GM13977 (cell line): ENCODE measurements at regions not wholly inside any gene's neighbourhood (a gene's known extent, or its start where the extent isn't known, plus 50 kb on each side); places are given as distances from the start of the nearest gene placed in this dataset.

Experiments used
- DNase-seq: peaks from one replicate; pipeline ENCODE4 v3.0.0; 2012; ENCODE audit warnings: low spot score
- in situ Hi-C: fragments of 300-500 bp; cut with MboI; formaldehyde crosslinking; loops from one replicate; pipeline ENCODE4 v1.12.0; 2022; ENCODE audit warnings: low sequenced_read_pairs, low pct_unique_long_range_greater_than_20kb, mixed read lengths, inconsistent platforms; ENCODE audit not compliant: unreplicated experiment
- TF ChIP-seq, protein P1 (sequence below): IDR thresholded peaks from 2 replicates; pipeline ENCODE4 v1.5.1; 2012; ENCODE audit warnings: mild to moderate bottlenecking, control low read depth; ENCODE audit not compliant: insufficient read depth; ENCODE audit errors: extremely low read depth, missing control alignments

DNA sequence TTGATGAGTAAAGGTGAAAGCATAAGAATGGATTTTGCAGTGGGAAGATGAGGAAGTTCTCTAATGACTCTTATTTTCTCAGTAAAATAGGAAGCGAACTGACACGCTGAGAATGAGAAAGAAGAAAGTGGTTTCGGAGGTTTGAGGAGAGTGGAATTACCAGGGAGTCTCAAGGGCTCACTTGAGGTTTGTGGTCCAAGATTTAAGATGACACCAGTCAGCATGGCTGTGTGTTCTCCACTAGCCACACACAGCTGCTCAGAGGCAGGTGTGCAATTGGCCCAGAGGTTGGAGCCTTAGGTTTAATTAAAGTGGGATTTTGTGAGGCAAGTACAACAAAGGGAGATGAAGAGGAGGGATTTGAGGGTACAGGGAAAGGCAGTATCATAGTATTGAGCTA lies 99.6 kb upstream of the NBEA start:
- TF ChIP-seq, protein P1, sequence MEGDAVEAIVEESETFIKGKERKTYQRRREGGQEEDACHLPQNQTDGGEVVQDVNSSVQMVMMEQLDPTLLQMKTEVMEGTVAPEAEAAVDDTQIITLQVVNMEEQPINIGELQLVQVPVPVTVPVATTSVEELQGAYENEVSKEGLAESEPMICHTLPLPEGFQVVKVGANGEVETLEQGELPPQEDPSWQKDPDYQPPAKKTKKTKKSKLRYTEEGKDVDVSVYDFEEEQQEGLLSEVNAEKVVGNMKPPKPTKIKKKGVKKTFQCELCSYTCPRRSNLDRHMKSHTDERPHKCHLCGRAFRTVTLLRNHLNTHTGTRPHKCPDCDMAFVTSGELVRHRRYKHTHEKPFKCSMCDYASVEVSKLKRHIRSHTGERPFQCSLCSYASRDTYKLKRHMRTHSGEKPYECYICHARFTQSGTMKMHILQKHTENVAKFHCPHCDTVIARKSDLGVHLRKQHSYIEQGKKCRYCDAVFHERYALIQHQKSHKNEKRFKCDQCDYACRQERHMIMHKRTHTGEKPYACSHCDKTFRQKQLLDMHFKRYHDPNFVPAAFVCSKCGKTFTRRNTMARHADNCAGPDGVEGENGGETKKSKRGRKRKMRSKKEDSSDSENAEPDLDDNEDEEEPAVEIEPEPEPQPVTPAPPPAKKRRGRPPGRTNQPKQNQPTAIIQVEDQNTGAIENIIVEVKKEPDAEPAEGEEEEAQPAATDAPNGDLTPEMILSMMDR: no peak
- no peak for DNase-seq
- in situ Hi-C loops: no loop called here

DNA sequence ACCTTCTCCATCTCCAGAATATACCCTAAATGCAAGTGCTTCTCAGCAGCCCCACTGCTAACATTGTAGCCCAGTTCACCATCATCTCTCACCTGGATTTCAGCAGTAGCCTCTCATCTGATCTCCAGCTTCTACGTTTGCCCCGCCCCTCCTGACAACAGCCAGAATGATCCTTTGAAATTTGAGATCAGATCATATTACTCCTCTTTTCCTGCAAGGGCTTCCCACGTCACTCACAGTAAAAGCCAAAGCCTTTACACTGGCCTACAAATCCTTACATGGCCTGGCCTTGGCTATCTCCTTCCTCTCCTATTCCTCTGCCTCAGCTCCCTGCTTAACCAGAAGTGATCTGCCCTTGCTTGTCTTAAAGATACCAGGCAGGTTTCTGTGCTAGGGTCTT lies 94.3 kb upstream of the NBEA start:
- no peak for DNase-seq
- in situ Hi-C loops: no loop called here
- TF ChIP-seq, protein P1: no peak

DNA sequence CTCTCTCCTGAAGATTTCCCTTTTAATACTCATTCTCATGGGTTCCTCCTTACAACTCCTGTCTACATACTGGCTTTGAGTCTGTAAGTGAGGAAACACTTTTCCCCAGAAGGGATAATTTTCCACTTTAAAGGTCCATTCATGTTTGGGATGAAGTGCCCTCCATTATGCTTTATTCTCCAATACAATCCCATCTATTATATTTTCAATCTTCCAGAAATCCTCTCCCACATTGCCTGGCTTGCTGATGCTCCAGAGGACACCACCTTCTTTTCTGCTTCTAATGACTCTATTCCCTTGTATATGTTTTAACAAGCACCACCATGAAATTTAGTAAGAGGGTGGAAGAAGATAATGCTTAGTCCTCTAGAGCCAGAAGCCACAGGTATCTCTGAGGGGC lies 92.7 kb upstream of the NBEA start:
- DNase-seq: no peak
- in situ Hi-C loops: no loop called here
- TF ChIP-seq, protein P1: no peak

DNA sequence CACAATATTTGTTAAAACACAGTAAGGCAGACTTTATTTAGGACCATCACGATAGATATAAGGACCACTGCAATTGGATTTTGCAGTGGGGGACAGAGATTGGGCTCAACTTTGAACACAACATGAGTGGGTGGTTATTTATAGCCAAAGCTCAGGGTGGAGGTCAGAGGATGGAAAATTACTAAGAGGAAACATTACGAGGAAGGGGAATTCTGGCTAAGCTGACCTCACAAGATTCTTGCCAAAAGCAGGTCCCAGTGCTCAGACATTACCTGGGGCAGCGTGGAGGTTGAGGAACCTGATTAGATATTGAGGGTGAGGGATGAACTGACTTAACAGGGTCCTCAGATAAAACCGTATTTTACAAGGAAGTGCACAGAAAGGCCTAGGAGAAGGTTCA lies 88.9 kb upstream of the NBEA start:
- TF ChIP-seq, protein P1: no peak
- in situ Hi-C loops: no loop called here
- no peak for DNase-seq

DNA sequence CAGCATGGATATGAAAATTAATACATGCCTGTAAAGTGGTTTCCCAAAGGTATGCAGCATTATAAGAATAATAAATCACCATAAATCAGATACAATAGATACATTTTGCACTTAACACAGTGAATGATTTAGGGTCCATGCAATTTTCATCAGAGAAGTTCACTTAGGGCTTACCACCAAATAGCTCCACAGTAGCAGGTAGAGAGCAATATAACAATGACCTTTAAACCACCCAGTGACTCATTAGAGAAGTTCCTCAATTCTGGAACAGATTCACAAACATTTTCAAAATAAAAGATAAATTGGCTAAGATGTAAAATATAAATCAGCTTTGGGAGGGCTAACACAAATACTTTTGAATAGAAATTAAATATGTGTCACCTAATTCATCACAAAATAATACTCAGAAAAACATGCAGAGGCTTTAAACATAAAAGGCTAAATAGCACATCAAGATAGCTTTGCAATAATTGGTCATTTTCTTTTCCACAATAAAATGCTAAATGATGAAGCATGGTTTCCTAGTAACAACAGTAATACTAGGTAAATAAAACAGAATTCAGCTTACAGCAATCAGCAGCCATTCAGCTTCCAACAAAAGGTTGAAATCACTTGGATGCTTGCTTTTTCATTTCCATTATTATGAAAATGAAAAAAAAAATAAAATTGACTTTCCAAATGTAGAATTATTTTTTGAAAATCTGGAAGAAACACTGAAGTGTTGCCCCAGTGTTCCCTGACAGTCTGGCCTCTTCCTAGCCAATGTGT lies 84.3 kb upstream of the NBEA start:
- in situ Hi-C loops: no loop called here
- TF ChIP-seq, protein P1: no peak
- no peak for DNase-seq

DNA sequence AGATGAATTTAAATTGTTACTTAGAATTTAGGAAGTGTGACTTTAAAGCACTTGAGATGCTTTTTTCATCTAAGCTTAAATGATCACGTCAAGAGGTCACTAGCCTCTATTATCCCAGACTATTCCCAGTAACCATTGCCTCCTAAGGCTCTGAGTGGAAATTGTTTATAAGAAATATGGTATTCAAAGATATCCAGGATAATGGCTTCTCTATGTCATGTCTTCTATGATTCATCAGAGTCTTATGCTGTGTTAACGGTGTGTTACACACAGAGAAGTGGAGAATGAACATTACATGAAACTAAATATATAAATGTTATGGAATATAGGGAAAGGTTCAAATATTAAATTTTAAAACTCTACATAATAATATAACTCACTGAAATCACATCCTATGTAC lies 79.8 kb upstream of the NBEA start:
- DNase-seq: no peak
- TF ChIP-seq, protein P1: no peak
- in situ Hi-C loops: no loop called here
